ENCODE measurements at regions not wholly inside any gene's neighbourhood (a gene's known extent, or its start where the extent isn't known, plus 50 kb on each side); places are given as distances from the start of the nearest gene placed in this dataset.

- TF ChIP-seq CREB5 (CRISPR knock-in tag; IDR thresholded peaks at IDR 0.05; ENCODE audit: low read depth) (no peak), RARB (CRISPR knock-in tag; IDR thresholded peaks at IDR 0.05) (no peak), CSDC2 (CRISPR knock-in tag; IDR thresholded peaks at IDR 0.05) (no peak), ZNF8 (CRISPR knock-in tag; IDR thresholded peaks at IDR 0.05) (no peak), POU6F1 (CRISPR knock-in tag; IDR thresholded peaks at IDR 0.05; ENCODE audit: borderline replicate concordance, low read depth) (no peak), ISL1 (CRISPR knock-in tag; IDR thresholded peaks at IDR 0.05) (no peak), SNAI2 (CRISPR knock-in tag; IDR thresholded peaks at IDR 0.05) (no peak)
Measured at GRCh38 chr12:83769151-83769550, 1082.4 kb downstream of the TMTC2 start.

Data from SK-N-SH treated with all-trans-retinoic acid at 6 μM for 48 hours (cell line).